NCI-H1092 treated with DMSO at 0.1 percent for 48 hours (cell line): ENCODE measurements at regions not wholly inside any gene's neighbourhood (a gene's known extent, or its start where the extent isn't known, plus 50 kb on each side); places are given as distances from the start of the nearest gene placed in this dataset.

Experiments used
- DNase-seq: peaks from one replicate; lab custom pipeline; 2025; lab: John Stamatoyannopoulos, UW

DNA sequence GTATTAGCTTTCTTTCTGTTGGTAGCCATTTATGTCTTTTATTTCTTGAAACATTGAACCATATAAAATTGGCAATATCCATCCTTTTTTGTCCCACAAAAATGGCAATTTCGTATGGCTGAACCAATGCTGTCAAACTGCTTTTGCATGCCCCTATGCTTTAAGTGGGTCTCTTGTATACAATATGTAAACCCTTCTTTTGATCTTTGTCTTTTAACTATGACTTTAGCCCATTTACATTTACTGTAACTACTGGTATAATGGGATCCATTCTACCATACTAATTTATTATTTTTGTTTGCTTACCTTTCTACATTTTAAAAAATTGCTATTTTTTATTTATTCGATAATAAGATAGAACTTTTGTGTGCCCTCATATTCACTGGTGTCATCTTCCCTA, 93.4 kb downstream of the TENT4A start:
- DNase-seq = no peak

DNA sequence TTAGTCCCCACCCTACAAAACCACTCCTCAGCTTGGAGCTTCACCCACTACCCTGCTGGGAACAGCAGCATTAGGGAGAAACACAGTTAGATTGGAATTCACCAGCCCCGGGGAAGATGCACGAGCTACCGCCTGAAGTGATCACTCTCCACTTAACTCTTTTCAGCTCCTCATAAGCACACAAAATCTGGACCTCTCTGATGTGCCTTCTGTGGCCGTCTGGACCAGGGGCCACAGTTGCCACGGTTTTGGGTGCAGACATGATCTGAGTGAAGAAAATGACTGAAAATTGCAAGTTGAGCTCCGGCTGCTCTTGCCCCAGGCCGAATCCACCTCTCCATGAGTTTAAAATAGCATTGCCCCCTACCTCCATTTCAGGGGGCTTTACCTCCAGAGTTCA, 95.2 kb downstream of the TENT4A start:
- DNase-seq = no peak

- DNase-seq = no peak
These were observed 97.6 kb downstream of the TENT4A start for GRCh38 chr5:6810641-6811405.

- DNase-seq = no peak
These were observed 98.9 kb downstream of the TENT4A start for GRCh38 chr5:6812091-6812490.

GRCh38 chr5:6812800-6813731, 99.8 kb downstream of the TENT4A start:
- DNase-seq = no peak

GRCh38 chr5:6814816-6815215, 101.6 kb downstream of the TENT4A start:
- no peak for DNase-seq

DNA sequence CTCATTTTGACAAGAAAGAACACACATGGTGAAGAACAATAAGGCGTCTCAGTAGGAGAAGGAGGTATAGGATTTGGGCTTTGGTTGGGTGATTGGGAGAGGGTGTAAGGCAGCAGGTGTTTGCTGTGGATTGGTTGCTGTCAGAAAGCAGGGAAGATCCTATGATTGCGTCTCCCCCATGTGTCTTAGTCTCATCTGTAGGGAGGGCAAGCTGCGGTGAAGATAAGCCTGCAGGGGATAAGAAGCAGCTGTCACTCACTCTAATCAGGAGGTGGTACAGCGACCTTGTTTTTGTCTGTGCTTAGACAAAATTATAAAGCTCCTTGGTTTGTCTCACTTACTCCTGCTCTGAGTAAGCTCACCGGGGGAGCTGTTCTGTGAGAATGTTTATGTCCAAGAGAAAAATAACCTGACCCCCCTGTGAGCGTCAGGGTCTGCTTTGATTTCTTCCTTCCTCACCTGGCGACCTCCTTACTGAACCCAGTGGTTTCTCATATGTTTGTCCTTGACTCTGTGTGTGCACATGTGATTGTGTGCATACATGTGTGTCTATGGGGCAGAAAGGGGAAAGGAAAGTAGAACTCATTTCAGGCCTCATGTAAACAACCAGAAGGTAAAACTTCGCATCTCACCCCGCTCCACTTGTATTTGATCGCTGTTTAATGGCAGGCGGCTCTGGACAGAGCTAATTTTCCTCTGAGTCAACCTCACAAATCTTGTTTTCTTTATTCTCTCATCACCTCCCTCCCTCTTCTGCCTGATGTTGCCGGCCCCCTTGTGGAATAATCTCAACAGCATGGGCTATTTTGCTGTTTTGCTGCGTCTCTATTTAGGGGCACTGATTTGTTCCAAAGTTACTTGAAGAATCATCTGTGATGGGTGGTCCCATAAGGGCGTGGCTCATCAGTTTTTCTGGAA, 105.6 kb downstream of the TENT4A start:
- DNase-seq = no peak

GRCh38 chr5:6819521-6819920, 106.3 kb downstream of the TENT4A start:
- DNase-seq = peak; percentile 21

- DNase-seq = peak; percentile 89
These were observed 107.7 kb downstream of the TENT4A start for GRCh38 chr5:6820851-6821479.

- DNase-seq = no peak
These were observed 108.8 kb downstream of the TENT4A start for GRCh38 chr5:6822068-6822467.

- DNase-seq = no peak
These were observed 109.5 kb downstream of the TENT4A start for GRCh38 chr5:6822556-6823343.

GRCh38 chr5:6823996-6824395, 110.8 kb downstream of the TENT4A start:
- DNase-seq = no peak

GRCh38 chr5:6825678-6826244, 112.5 kb downstream of the TENT4A start:
- DNase-seq = no peak

- DNase-seq = no peak
These were observed 113.5 kb downstream of the TENT4A start for GRCh38 chr5:6826756-6827155.

DNA sequence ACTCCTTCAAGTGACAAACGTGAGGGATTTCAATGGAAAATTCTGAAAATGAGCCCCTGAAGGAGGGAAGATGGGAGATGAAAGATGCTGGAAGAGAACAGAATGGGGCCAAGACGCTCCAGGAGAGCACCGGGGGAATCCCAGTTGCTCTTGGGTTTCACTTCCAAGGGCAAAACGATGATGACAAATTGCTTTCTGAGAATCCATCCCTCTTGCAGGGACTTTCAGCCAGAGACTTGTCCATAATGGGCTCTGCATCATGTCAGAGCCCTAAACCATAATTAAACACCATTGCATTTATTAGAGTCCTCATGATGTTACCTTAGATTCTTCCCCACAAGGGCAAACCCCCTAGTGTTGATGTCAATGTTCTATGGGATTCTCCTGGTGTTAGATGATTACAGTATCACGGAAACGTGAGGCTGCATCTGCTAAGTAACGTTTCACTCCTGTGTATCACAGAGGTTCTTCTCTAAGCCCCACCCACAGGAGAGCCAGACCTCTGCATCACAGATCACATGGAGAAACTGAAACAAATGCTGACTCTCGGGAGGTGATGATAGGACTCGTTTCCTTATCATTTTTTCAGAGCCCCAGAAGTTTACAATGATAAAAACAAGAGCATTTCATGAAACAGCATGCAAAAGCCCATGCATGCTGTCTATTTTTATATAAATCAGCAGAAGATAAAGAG, 114.4 kb downstream of the TENT4A start:
- DNase-seq = no peak

DNA sequence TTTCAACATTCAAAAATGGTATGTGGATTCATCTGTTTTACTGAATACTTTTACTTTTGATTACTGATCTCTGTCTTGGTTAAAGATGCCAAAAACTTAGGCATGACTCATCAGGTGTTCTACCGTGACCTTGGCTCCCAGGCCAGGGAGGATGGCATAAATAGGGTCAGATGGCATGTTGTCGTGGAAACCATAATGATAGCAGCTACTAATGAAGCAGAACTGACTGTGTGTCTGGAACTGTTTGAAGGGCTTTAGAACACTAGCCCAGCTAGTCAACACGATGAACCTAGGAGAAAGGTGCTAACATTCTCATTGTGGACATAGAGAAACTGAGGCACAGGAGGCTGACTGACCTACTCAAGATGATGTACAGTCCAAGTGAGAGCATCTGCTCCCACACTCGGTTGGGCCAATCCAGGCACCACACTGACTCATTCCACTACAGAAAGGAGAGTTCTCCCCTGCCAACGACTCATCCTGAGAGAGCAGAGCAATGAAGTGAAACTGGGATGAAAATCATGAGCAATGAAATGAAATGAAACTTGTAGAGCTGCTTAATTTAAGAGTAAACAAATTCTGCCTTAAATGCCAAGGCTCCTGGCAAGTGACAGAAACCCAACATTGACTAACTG, 116.0 kb downstream of the TENT4A start:
- DNase-seq = no peak

DNA sequence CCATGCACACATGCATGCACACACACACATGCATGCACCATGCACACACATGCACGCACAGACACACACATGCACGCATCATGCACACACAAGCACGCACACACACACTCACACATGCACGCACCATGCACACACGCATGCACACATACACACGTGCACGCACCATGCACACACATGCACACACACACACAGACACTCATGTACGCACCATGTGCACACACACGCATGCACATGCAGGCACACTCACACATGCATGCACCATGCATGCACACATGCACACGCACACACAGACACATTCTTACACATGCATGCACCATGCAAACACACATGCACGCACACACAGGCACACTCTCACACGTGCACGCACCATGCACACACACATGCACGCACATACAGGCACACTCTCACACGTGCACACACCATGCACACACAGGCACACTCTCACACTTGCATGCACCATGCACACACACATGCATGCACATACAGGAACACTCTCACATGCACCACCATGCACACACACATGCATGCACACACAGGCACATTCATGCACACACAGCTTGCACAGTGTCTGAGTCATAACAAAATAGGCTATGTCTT, 117.5 kb downstream of the TENT4A start:
- DNase-seq = no peak

DNA sequence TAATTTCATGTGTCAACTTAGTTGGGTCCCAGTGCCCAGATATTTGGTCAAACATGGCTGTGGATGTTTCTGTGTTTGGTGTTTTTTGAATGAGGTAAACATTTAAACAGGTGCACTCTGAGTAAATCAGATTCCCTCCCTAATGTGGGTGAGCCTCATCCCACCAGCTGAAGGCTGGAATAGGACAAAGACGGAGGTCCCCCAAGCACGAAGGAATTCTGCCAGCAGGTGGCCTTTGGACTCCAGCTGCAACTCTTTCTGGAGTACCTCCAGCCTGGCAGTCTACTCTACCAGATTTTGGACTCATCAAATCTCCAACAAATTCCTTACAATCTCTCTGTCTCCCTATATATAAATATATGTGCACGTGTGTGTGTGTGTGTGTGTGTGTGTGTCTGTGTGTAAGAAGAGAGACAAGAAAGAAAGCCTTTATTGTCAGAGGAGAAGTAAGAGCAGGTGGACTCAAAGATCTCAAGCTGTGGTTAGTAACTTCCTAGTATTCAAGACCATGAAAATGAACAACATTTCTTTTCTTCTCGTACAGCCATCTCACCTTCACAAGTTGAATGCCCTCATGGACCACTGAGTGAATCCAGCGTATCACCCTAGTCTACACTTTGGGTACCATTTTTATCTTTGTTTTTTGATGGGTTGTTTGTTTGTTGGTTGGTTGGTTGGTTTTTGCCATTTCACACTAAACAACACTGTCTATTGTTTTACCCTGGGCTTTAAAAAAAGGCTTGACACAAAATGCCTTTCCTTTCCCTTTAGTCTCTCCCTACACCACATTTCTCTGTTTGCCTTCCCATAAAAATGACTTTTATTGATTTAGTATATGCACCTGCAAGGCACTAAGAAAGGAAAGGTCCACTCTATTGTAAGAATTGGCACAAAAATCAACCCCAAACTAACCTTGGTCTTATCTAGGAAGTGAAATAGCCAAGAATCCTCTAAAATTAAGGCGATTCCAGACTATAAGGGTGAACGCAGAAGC, 118.7 kb downstream of the TENT4A start:
- DNase-seq = peak; percentile 20
